B cell (primary cell): ENCODE measurements at regions not wholly inside any gene's neighbourhood (a gene's known extent, or its start where the extent isn't known, plus 50 kb on each side); places are given as distances from the start of the nearest gene placed in this dataset.
"Not testable (repeated sequence)": the region's sequence is repeated elsewhere in the genome, so short reads cannot be mapped to it uniquely, and the experiment has no call there.

ENCODE experiments used
- ATAC-seq: fragments of 200-7000 bp; cut with Tn5 transposase; one replicate; pipeline ENCODE4 v1.10.0; 2021; ENCODE audit warnings: low read depth, mild to moderate bottlenecking, moderate number of reproducible peaks, moderate library complexity
- CTCF ChIA-PET: fragments of 350-600 bp; sonication (Branson Sonifier 250); formaldehyde crosslinking; loops from one replicate; lab custom pipeline; 2021; ENCODE audit warnings: antibody characterized with exemption, inconsistent platforms; lab: Charles Lee
- POLR2A ChIA-PET: fragments of 350-600 bp; sonication (Branson Sonifier 250); formaldehyde crosslinking; loops from one replicate; lab custom pipeline; 2021; ENCODE audit warnings: antibody characterized with exemption; lab: Charles Lee
- DNase-seq: peaks from one replicate; pipeline ENCODE4 v3.0.0; 2013
- H2AFZ ChIP-seq: 2 replicates; pipeline ENCODE4 v1.6.1; 2012; ENCODE audit warnings: mild to moderate bottlenecking, low read depth, low read length; ENCODE audit not compliant: insufficient read depth, poor library complexity, severe bottlenecking
- H3K27ac ChIP-seq, 2 donors: 1 replicate in 1 of 2; 2 replicates in 1 of 2; pipeline ENCODE4 v1.5.1; 2012 to 2013; ENCODE audit warnings: low read length in 2 of 2, mild to moderate bottlenecking in 2 of 2, moderate library complexity in 1 of 2
- H3K27me3 ChIP-seq, 4 experiments: fragments of 200-600 bp in 1 of 4; sonication (generic) in 1 of 4; replicated peaks in 1 of 4; 1 replicate in 2 of 4; 2 replicates in 2 of 4; pipeline versions ENCODE4 v1.6.1 to v1.7.0; 2013 to 2016; ENCODE audit warnings: low read length in 3 of 4, mild to moderate bottlenecking in 2 of 4, mixed read lengths in 1 of 4, moderate library complexity in 1 of 4; ENCODE audit not compliant: insufficient read depth in 4 of 4, control insufficient read depth in 3 of 4; ENCODE audit errors: control extremely low read depth in 1 of 4
- H3K36me3 ChIP-seq, 2 experiments: replicated peaks in 1 of 2; 1 replicate in 1 of 2; 2 replicates in 1 of 2; pipeline versions ENCODE4 v1.6.1 to v1.7.1; 2013; ENCODE audit warnings: low read length in 1 of 2; ENCODE audit not compliant: insufficient read depth in 2 of 2, control insufficient read depth in 1 of 2; ENCODE audit errors: control extremely low read depth in 1 of 2, extremely low read depth in 1 of 2
- H3K4me1 ChIP-seq, 2 donors: fragments of 200-600 bp in 1 of 2; sonication (generic) in 1 of 2; 1 replicate in 1 of 2; 2 replicates in 1 of 2; pipeline versions ENCODE4 v1.5.1 to v1.6.1; 2013 to 2017; ENCODE audit warnings: low read length in 2 of 2; ENCODE audit not compliant: control insufficient read depth in 2 of 2, insufficient read depth in 2 of 2
- H3K4me2 ChIP-seq: replicated peaks from 2 replicates; pipeline ENCODE3; 2012; ENCODE audit warnings: mild to moderate bottlenecking, low read depth, low read length; ENCODE audit not compliant: poor library complexity, severe bottlenecking
- H3K4me3 ChIP-seq, 5 experiments: fragments of 200-600 bp in 1 of 5; sonication (generic) in 1 of 5; 1 replicate in 3 of 5; 2 replicates in 2 of 5; pipeline versions ENCODE4 v1.5.1 to v1.7.0; 2011 to 2016; ENCODE audit warnings: low read length in 4 of 5, mild to moderate bottlenecking in 4 of 5, low read depth in 2 of 5, control low read depth in 1 of 5, moderate library complexity in 1 of 5; ENCODE audit not compliant: insufficient read depth in 1 of 5; ENCODE audit errors: control extremely low read depth in 1 of 5, extremely low read depth in 1 of 5
- H3K79me2 ChIP-seq: fragments of 200-600 bp; sonication (generic); one replicate; pipeline ENCODE4 v1.6.0; 2016; ENCODE audit warnings: low read length; ENCODE audit not compliant: control insufficient read depth, insufficient read depth
- H3K9ac ChIP-seq: fragments of 200-600 bp; sonication (generic); 2 replicates; pipeline ENCODE4 v1.6.1; 2017; ENCODE audit warnings: mild to moderate bottlenecking, low read length, moderate library complexity
- H3K9me3 ChIP-seq, 3 donors: one replicate each; pipeline versions ENCODE4 v1.6.1 to v1.7.1; 2013; ENCODE audit warnings: low read length in 2 of 3; ENCODE audit not compliant: control insufficient read depth in 2 of 3, insufficient read depth in 1 of 3; ENCODE audit errors: control extremely low read depth in 1 of 3
- H4K20me1 ChIP-seq: 2 replicates; pipeline ENCODE4 v1.6.0; 2012; ENCODE audit warnings: mild to moderate bottlenecking, low read length; ENCODE audit not compliant: insufficient read depth, control insufficient read depth, poor library complexity, severe bottlenecking
- H3K27ac Mint-ChIP-seq: one replicate; pipeline ENCODE4 v1.8.0; 2021; ENCODE audit warnings: mixed read lengths
- H3K27me3 Mint-ChIP-seq: one replicate; pipeline ENCODE4 v1.8.0; 2021; ENCODE audit warnings: mixed read lengths
- H3K4me1 Mint-ChIP-seq: one replicate; pipeline ENCODE4 v1.8.0; 2021; ENCODE audit warnings: mixed read lengths
- H3K4me3 Mint-ChIP-seq: one replicate; pipeline ENCODE4 v1.8.0; 2021; ENCODE audit warnings: mixed read lengths
- H3K9me3 Mint-ChIP-seq: one replicate; pipeline ENCODE4 v1.8.0; 2022; ENCODE audit warnings: mixed read lengths; ENCODE audit not compliant: insufficient read depth
- CTCF ChIP-seq: fragments of 200-600 bp; IDR thresholded peaks from one replicate; pipeline ENCODE4 v1.8.0; 2022; ENCODE audit warnings: antibody characterized with exemption, mild to moderate bottlenecking
- EZH2 ChIP-seq: IDR thresholded peaks from 2 replicates; pipeline ENCODE4 v1.6.1; 2012; ENCODE audit warnings: borderline replicate concordance, low read depth, mild to moderate bottlenecking, moderate library complexity, low read length; ENCODE audit not compliant: insufficient read depth, poor library complexity, severe bottlenecking
- WGBS: methylation state at CpG from one replicate; pipeline ENCODE4 v1.1.5; 2013; ENCODE audit warnings: missing lambda C conversion rate; ENCODE audit not compliant: insufficient coverage; 5-methylcytosine and 5-hydroxymethylcytosine counted together
- intact Hi-C: fragments of 100-400 bp; cut with micrococcal nuclease; formaldehyde crosslinking; loops from one replicate; pipeline ENCODE4 v1.10.0; 2022

GRCh38 chr5:108536321-108536720, 154.4 kb upstream of the FBXL17 start:
- H4K20me1 ChIP-seq, result no peaks in the 10 kb centered on the region
- H3K27me3 ChIP-seq, result no peaks in the 10 kb centered on the region
- TF ChIP-seq EZH2 (no peak), CTCF (no peak)
- H3K27ac ChIP-seq, result no peak overlapping the region
- no peak overlapping the region for H3K4me3 Mint-ChIP-seq
- H3K4me3 ChIP-seq, result no peak overlapping the region
- H2AFZ ChIP-seq, result no peak overlapping the region
- no peaks in the 10 kb centered on the region for H3K4me1 ChIP-seq
- WGBS, result 97% methylated on average over 9 of the region's 10 CpGs
- CTCF ChIA-PET, result no interaction called here
- H3K27ac Mint-ChIP-seq, result no peak overlapping the region
- H3K9me3 ChIP-seq, result peaks cover 0 to 3% (median 0%) of the 10 kb centered on the region in 3 donors
- intact Hi-C loops, result no loop called here
- H3K4me2 ChIP-seq, result no peak overlapping the region
- no peaks in the 10 kb centered on the region for H3K79me2 ChIP-seq
- no peaks in the 10 kb centered on the region for H3K36me3 ChIP-seq
- no peaks in the 10 kb centered on the region for H3K4me1 Mint-ChIP-seq
- DNase-seq (no peak), ATAC-seq (no peak)
- peaks cover 2% of the 10 kb centered on the region for H3K9me3 Mint-ChIP-seq
- peaks cover 10% of the 10 kb centered on the region for H3K27me3 Mint-ChIP-seq
- H3K9ac ChIP-seq, result no peak overlapping the region
- POLR2A ChIA-PET, result no interaction called here

- H3K4me2 ChIP-seq, H3K27ac ChIP-seq, intact Hi-C loops, H3K4me1 Mint-ChIP-seq, H3K27me3 ChIP-seq, H3K4me3 Mint-ChIP-seq, H3K27ac Mint-ChIP-seq, H3K27me3 Mint-ChIP-seq, H3K36me3 ChIP-seq, DNase-seq, H3K4me1 ChIP-seq, H3K4me3 ChIP-seq, POLR2A ChIA-PET, H4K20me1 ChIP-seq, H3K9me3 ChIP-seq, H2AFZ ChIP-seq, H3K9ac ChIP-seq, H3K9me3 Mint-ChIP-seq, H3K79me2 ChIP-seq, ATAC-seq: not testable (repeated sequence)
- CTCF ChIA-PET, result interaction anchor here (1.2 kb wide), 1 partner anchor 9 kb away, joined by 4 read pairs; no protein-coding TSS in a partner anchor
- 92% methylated on average over 1 of the region's 1 CpG for WGBS
Measured at GRCh38 chr5:108532129-108532445, 150.2 kb upstream of the FBXL17 start.
